OCI-LY1 (cell line): ENCODE measurements at regions not wholly inside any gene's neighbourhood (a gene's known extent, or its start where the extent isn't known, plus 50 kb on each side); places are given as distances from the start of the nearest gene placed in this dataset.

ENCODE experiments used
- CTCF ChIP-seq: fragments of 200-600 bp; sonication (generic), shearing (Covaris generic); IDR thresholded peaks from 2 replicates; pipeline ENCODE4 v1.5.1; 2017; ENCODE audit warnings: mild to moderate bottlenecking, antibody characterized with exemption, low read length, moderate library complexity, mixed read lengths
- EZH2 ChIP-seq: fragments of 200-600 bp; sonication (generic), shearing (Covaris generic); IDR thresholded peaks from 2 replicates; pipeline ENCODE4 v1.8.0; 2017; ENCODE audit warnings: borderline replicate concordance, mixed run types, mild to moderate bottlenecking, antibody characterized with exemption, low read length, moderate library complexity, mixed read lengths

- TF ChIP-seq CTCF (no peak), EZH2 (no peak)
These were observed 911.8 kb downstream of the CENPC start for GRCh38 chr4:66633477-66633876.
